Smooth muscle cell (in vitro differentiated cells): ENCODE measurements at regions not wholly inside any gene's neighbourhood (a gene's known extent, or its start where the extent isn't known, plus 50 kb on each side); places are given as distances from the start of the nearest gene placed in this dataset.

Source experiments
- DNase-seq: peaks from one replicate; lab custom pipeline; 2025; ENCODE audit not compliant: unreplicated experiment; lab: John Stamatoyannopoulos, UW
- H2AFZ ChIP-seq: fragments of 200-600 bp; sonication (generic); 2 replicates; pipeline ENCODE4 v1.6.0; 2016; ENCODE audit warnings: antibody characterized with exemption, low read depth, mild to moderate bottlenecking
- H3F3A ChIP-seq: fragments of 200-600 bp; sonication (generic); 2 replicates; pipeline ENCODE4 v1.6.0; 2017; ENCODE audit warnings: antibody characterized with exemption, low read depth
- H3K27ac ChIP-seq: fragments of 200-600 bp; sonication (generic); 2 replicates; pipeline ENCODE4 v1.5.1; 2016; ENCODE audit warnings: low read depth, mild to moderate bottlenecking
- H3K27me3 ChIP-seq: fragments of 200-600 bp; sonication (generic); 2 replicates; pipeline ENCODE4 v1.6.1; 2016; ENCODE audit warnings: low read depth, mild to moderate bottlenecking
- H3K36me3 ChIP-seq: fragments of 200-600 bp; sonication (generic); 2 replicates; pipeline ENCODE4 v1.5.1; 2016; ENCODE audit warnings: low read depth
- H3K4me1 ChIP-seq: fragments of 200-600 bp; sonication (generic); 2 replicates; pipeline ENCODE4 v1.5.1; 2016; ENCODE audit warnings: low read depth
- H3K4me2 ChIP-seq: fragments of 200-600 bp; sonication (generic); 2 replicates; pipeline ENCODE4 v1.6.0; 2016; ENCODE audit warnings: mild to moderate bottlenecking
- H3K4me3 ChIP-seq: fragments of 200-600 bp; sonication (generic); 2 replicates; pipeline ENCODE4 v1.5.1; 2016; ENCODE audit warnings: mild to moderate bottlenecking
- H3K79me2 ChIP-seq: fragments of 200-600 bp; sonication (generic); 2 replicates; pipeline ENCODE4 v1.6.0; 2016; ENCODE audit warnings: low read depth, mild to moderate bottlenecking
- H3K9ac ChIP-seq: fragments of 200-600 bp; sonication (generic); 2 replicates; pipeline ENCODE4 v1.6.0; 2016; ENCODE audit warnings: low read depth
- H3K9me3 ChIP-seq: fragments of 200-600 bp; sonication (generic); replicated peaks from 2 replicates; pipeline ENCODE4 v1.5.1; 2016; ENCODE audit warnings: low read depth
- H4K20me1 ChIP-seq: fragments of 200-600 bp; sonication (generic); 2 replicates; pipeline ENCODE4 v1.6.0; 2016; ENCODE audit warnings: low read depth
- WGBS: methylation state at CpG from one replicate; pipeline ENCODE4 v1.1.7; 2016; ENCODE audit warnings: low lambda C conversion rate; 5-methylcytosine and 5-hydroxymethylcytosine counted together
- TF ChIP-seq, protein P1 (sequence below): fragments of 200-600 bp; sonication (generic); IDR thresholded peaks from 2 replicates; pipeline ENCODE4 v1.5.1; 2017; ENCODE audit warnings: borderline replicate concordance, mild to moderate bottlenecking, antibody characterized with exemption; ENCODE audit not compliant: insufficient read depth, poor library complexity, severe bottlenecking

DNA sequence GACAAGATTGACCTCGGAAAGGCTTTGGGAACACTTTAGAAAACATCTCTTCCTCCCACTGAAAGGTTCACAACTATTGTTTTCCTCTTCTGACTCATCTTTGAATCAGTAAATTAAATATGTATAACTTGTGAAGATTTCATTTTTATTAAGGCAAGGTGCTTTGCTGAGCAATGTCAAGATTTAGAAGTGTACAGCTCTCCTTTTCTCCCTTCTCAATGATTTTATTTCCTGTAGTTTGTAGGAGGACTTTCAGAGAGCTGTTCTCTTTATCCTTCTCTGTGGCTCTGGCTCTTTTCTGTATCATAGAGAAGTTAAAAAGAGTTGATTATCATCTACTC is 594.2 kb downstream of the METTL15 start:
- H3K36me3 ChIP-seq = no peaks in the 10 kb centered on the region
- TF ChIP-seq, protein P1, sequence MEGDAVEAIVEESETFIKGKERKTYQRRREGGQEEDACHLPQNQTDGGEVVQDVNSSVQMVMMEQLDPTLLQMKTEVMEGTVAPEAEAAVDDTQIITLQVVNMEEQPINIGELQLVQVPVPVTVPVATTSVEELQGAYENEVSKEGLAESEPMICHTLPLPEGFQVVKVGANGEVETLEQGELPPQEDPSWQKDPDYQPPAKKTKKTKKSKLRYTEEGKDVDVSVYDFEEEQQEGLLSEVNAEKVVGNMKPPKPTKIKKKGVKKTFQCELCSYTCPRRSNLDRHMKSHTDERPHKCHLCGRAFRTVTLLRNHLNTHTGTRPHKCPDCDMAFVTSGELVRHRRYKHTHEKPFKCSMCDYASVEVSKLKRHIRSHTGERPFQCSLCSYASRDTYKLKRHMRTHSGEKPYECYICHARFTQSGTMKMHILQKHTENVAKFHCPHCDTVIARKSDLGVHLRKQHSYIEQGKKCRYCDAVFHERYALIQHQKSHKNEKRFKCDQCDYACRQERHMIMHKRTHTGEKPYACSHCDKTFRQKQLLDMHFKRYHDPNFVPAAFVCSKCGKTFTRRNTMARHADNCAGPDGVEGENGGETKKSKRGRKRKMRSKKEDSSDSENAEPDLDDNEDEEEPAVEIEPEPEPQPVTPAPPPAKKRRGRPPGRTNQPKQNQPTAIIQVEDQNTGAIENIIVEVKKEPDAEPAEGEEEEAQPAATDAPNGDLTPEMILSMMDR = no peak
- no peaks in the 10 kb centered on the region for H3F3A ChIP-seq
- H3K27me3 ChIP-seq = no peaks in the 10 kb centered on the region
- no peak overlapping the region for H3K9ac ChIP-seq
- H3K79me2 ChIP-seq = no peaks in the 10 kb centered on the region
- H2AFZ ChIP-seq = no peak overlapping the region
- no peaks in the 10 kb centered on the region for H3K4me1 ChIP-seq
- 94% methylated on average over 1 of the region's 1 CpG for WGBS
- no peak overlapping the region for H3K4me2 ChIP-seq
- H3K27ac ChIP-seq = no peak overlapping the region
- H3K9me3 ChIP-seq = no peaks in the 10 kb centered on the region
- no peaks in the 10 kb centered on the region for H4K20me1 ChIP-seq
- DNase-seq = no peak
- H3K4me3 ChIP-seq = no peak overlapping the region

DNA sequence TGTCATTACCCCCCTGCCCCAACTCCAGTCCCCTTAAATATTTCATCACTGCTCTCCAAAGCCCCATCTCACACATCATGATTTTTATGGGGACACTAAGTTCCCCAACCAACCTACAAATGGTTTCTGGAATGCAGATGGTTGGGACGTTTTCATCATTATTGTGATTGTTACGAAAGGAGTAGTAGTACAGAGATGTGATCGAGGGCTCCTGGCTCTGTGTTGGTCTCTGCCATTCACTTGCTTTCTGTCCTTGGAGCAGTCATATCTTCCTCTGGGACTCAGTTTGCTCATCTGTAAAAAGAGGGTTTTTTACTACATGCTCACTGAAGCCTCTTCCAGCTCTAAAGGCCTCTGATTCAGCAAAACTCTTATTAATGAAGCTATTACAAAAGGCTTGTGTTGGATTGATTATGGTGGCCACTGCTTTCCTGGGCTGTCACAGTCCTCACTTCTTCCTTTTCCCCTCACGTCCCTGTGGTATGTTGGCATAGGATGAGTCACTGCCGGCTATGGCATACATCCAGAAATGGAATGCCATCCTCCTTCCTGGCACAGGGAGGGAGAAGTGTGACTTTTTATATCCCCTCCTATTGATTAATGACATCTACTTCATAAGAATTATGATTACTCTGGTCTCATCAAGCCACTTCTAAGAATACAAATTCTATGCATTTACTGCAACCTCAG is 593.7 kb downstream of the METTL15 start:
- Histone ChIP-seq H3K27me3 (no peaks in the 10 kb centered on the region), H3K4me1 (no peaks in the 10 kb centered on the region), H4K20me1 (no peaks in the 10 kb centered on the region), H3K27ac (no peak overlapping the region), H3K9me3 (no peaks in the 10 kb centered on the region), H3K79me2 (no peaks in the 10 kb centered on the region), H3K4me2 (no peak overlapping the region), H3K4me3 (no peak overlapping the region), H3F3A (no peaks in the 10 kb centered on the region), H2AFZ (no peak overlapping the region), H3K36me3 (no peaks in the 10 kb centered on the region), H3K9ac (no peak overlapping the region)
- WGBS = 87% methylated on average over 5 of the region's 5 CpGs
- DNase-seq = no peak
- TF ChIP-seq, protein P1 = no peak

DNA sequence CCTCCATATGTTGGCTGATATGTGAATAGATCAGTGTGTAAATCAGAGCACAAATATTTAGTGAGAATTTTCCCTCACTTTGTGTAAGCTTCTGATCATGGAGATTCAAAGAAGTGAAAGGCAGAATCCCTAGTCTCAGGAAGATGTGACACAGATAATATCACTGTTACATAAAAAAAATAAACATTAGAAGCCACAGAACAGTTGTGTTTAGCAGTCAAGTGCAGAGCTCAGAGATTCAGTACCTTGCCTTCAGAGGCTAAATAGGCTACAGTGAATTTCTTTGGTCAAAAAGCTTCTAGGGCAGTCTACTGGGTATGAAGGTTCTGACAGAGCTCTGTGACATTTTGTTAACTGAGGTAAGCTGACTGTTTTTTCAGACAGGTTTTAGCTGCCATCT is 591.5 kb downstream of the METTL15 start:
- H3K27me3 ChIP-seq = no peaks in the 10 kb centered on the region
- no peaks in the 10 kb centered on the region for H3K36me3 ChIP-seq
- H3K27ac ChIP-seq = no peak overlapping the region
- DNase-seq = no peak
- H3K4me2 ChIP-seq = no peak overlapping the region
- TF ChIP-seq, protein P1 = no peak
- no peaks in the 10 kb centered on the region for H3K79me2 ChIP-seq
- no peak overlapping the region for H3K9ac ChIP-seq
- no peaks in the 10 kb centered on the region for H3K4me1 ChIP-seq
- no peak overlapping the region for H3K4me3 ChIP-seq
- no peaks in the 10 kb centered on the region for H3K9me3 ChIP-seq
- H4K20me1 ChIP-seq = no peaks in the 10 kb centered on the region
- no peaks in the 10 kb centered on the region for H3F3A ChIP-seq
- no peak overlapping the region for H2AFZ ChIP-seq
